ENCODE measurements at regions not wholly inside any gene's neighbourhood (a gene's known extent, or its start where the extent isn't known, plus 50 kb on each side); places are given as distances from the start of the nearest gene placed in this dataset.

- Mint-ChIP-seq H3K36me3 (no peaks in the 10 kb centered on the region), H3K4me1 (no peaks in the 10 kb centered on the region), H3K9me3 (peaks cover 11 to 19% of the 10 kb centered on the region in 2 donors), H3K4me3 (no peak overlapping the region), H3K27me3 (ENCODE audit: low read depth in 2 of 2) (no peaks in the 10 kb centered on the region), H3K27ac (no peak overlapping the region)
- TF ChIP-seq CTCF (IDR thresholded peaks at IDR 0.05): no peak
- Histone ChIP-seq H3K27me3 (ENCODE audit: control insufficient read depth, insufficient read depth, low read length) (no peaks in the 10 kb centered on the region), H3K4me3 (ENCODE audit: low read length) (no peak overlapping the region), H3K36me3 (ENCODE audit: control insufficient read depth, insufficient read depth, low read length) (no peaks in the 10 kb centered on the region), H3K4me1 (ENCODE audit: control insufficient read depth, insufficient read depth, low read length) (no peaks in the 10 kb centered on the region), H3K27ac (ENCODE audit: low read length) (no peak overlapping the region), H3K9me3 (ENCODE audit: control insufficient read depth, insufficient read depth, low read length) (peaks cover 4% of the 10 kb centered on the region)
- ATAC-seq (no peak), DNase-seq (no peak)
- intact Hi-C loops (cut with micrococcal nuclease): no loop called here
- WGBS (ENCODE audit: insufficient coverage): no CpG with 5 or more reads among the region's 1 CpG
Measured at GRCh38 chr4:135775909-135776308, 1574.3 kb upstream of the PABPC4L start.

GRCh38 chr4:135770505-135770904 lies 1568.9 kb upstream of the PABPC4L start:
- H3K36me3 Mint-ChIP-seq: peaks cover 8% of the 10 kb centered on the region
- Histone ChIP-seq H3K9me3 (ENCODE audit: control insufficient read depth, insufficient read depth, low read length) (peaks cover 11% of the 10 kb centered on the region), H3K36me3 (ENCODE audit: control insufficient read depth, insufficient read depth, low read length) (no peaks in the 10 kb centered on the region)

GRCh38 chr4:135744928-135745327 lies 1543.3 kb upstream of the PABPC4L start:
- intact Hi-C loops (cut with micrococcal nuclease): no loop called here
- H3K36me3 Mint-ChIP-seq: no peaks in the 10 kb centered on the region
- no peak overlapping the region for H3K4me3 Mint-ChIP-seq
- no peaks in the 10 kb centered on the region for H3K36me3 ChIP-seq (ENCODE audit: control insufficient read depth, insufficient read depth, low read length)
- no peaks in the 10 kb centered on the region for H3K27me3 Mint-ChIP-seq (ENCODE audit: low read depth in 2 of 2)
- no peaks in the 10 kb centered on the region for H3K9me3 ChIP-seq (ENCODE audit: control insufficient read depth, insufficient read depth, low read length)
- H3K4me3 ChIP-seq (ENCODE audit: low read length): no peak overlapping the region
- DNase-seq: no peak
- no CpG with 5 or more reads among the region's 1 CpG for WGBS (ENCODE audit: insufficient coverage)
- H3K27ac Mint-ChIP-seq: no peak overlapping the region
- no peak for TF ChIP-seq CTCF (IDR thresholded peaks at IDR 0.05)
- ATAC-seq: no peak
- no peak overlapping the region for H3K27ac ChIP-seq (ENCODE audit: low read length)
- peaks cover 11 to 12% of the 10 kb centered on the region in 2 donors for H3K9me3 Mint-ChIP-seq
- no peaks in the 10 kb centered on the region for H3K27me3 ChIP-seq (ENCODE audit: control insufficient read depth, insufficient read depth, low read length)
- H3K4me1 ChIP-seq (ENCODE audit: control insufficient read depth, insufficient read depth, low read length): no peaks in the 10 kb centered on the region
- no peaks in the 10 kb centered on the region for H3K4me1 Mint-ChIP-seq

More at GRCh38 chr4:135770505-135770904, 1568.9 kb upstream of the PABPC4L start:
- Mint-ChIP-seq H3K27me3 (ENCODE audit: low read depth in 2 of 2) (no peaks in the 10 kb centered on the region), H3K27ac (no peak overlapping the region), H3K4me1 (no peaks in the 10 kb centered on the region), H3K9me3 (peaks cover 14 to 19% of the 10 kb centered on the region in 2 donors), H3K4me3 (no peak overlapping the region)
- Histone ChIP-seq H3K27ac (ENCODE audit: low read length) (no peak overlapping the region), H3K27me3 (ENCODE audit: control insufficient read depth, insufficient read depth, low read length) (no peaks in the 10 kb centered on the region), H3K4me3 (ENCODE audit: low read length) (no peak overlapping the region), H3K4me1 (ENCODE audit: control insufficient read depth, insufficient read depth, low read length) (no peaks in the 10 kb centered on the region)
- DNase-seq (no peak), ATAC-seq (no peak)
- intact Hi-C loops (cut with micrococcal nuclease): no loop called here
- no peak for TF ChIP-seq CTCF (IDR thresholded peaks at IDR 0.05)

GRCh38 chr4:135741583-135741982 lies 1540.0 kb upstream of the PABPC4L start:
- TF ChIP-seq CTCF (IDR thresholded peaks at IDR 0.05): no peak
- H3K4me3 ChIP-seq (ENCODE audit: low read length): no peak overlapping the region
- no peaks in the 10 kb centered on the region for H3K9me3 ChIP-seq (ENCODE audit: control insufficient read depth, insufficient read depth, low read length)
- intact Hi-C loops (cut with micrococcal nuclease): no loop called here
- H3K36me3 ChIP-seq (ENCODE audit: control insufficient read depth, insufficient read depth, low read length): no peaks in the 10 kb centered on the region
- DNase-seq: no peak
- Mint-ChIP-seq H3K27me3 (ENCODE audit: low read depth in 2 of 2) (no peaks in the 10 kb centered on the region), H3K4me1 (no peaks in the 10 kb centered on the region), H3K4me3 (no peak overlapping the region), H3K36me3 (no peaks in the 10 kb centered on the region), H3K9me3 (peaks cover 7 to 9% of the 10 kb centered on the region in 2 donors), H3K27ac (no peak overlapping the region)
- no peaks in the 10 kb centered on the region for H3K4me1 ChIP-seq (ENCODE audit: control insufficient read depth, insufficient read depth, low read length)
- no peak overlapping the region for H3K27ac ChIP-seq (ENCODE audit: low read length)
- no peaks in the 10 kb centered on the region for H3K27me3 ChIP-seq (ENCODE audit: control insufficient read depth, insufficient read depth, low read length)
- ATAC-seq: no peak
- WGBS (ENCODE audit: insufficient coverage): 73% methylated on average over 3 of the region's 5 CpGs

All from natural killer cell (primary cell).